ENCODE measurements at regions not wholly inside any gene's neighbourhood (a gene's known extent, or its start where the extent isn't known, plus 50 kb on each side); places are given as distances from the start of the nearest gene placed in this dataset.

GRCh38 chr4:129410115-129410514 lies 314.2 kb downstream of the C4orf33 start:
- BruUV-seq (replicated peaks), result no TSS peak
- intact Hi-C loops (cut with micrococcal nuclease; ENCODE audit: unreplicated experiment), result no loop called here
- TF ChIP-seq EZH2 (IDR thresholded peaks at IDR 0.05; ENCODE audit: borderline replicate concordance, low read depth, low read length, poor library complexity, severe bottlenecking) (no peak), CTCF (conservative IDR thresholded peaks at IDR 0.05; ENCODE audit: low read depth, low read length) (no peak)
- DNase-seq (ENCODE audit: low spot score), result no peak
- Histone ChIP-seq H3K9me3 (ENCODE audit: low read depth, low read length, poor library complexity, severe bottlenecking) (no peaks in the 10 kb centered on the region), H3K27me3 (replicated peaks; ENCODE audit: insufficient read depth, low read depth, low read length, poor library complexity) (no peaks in the 10 kb centered on the region), H3K4me1 (ENCODE audit: insufficient read depth, low read length, poor library complexity, severe bottlenecking) (no peaks in the 10 kb centered on the region), H3K4me3 (ENCODE audit: low read depth, low read length, poor library complexity, severe bottlenecking) (no peak overlapping the region), H3K27ac (ENCODE audit: low read depth, low read length, poor library complexity, severe bottlenecking) (no peak overlapping the region), H3K36me3 (ENCODE audit: insufficient read depth, low read length, poor library complexity, severe bottlenecking) (no peaks in the 10 kb centered on the region)
- ChIA-PET CTCF (no interaction called here), POLR2A (ENCODE audit: low non-redundant PET) (no interaction called here)

- BruUV-seq (replicated peaks), result no TSS peak
- ChIA-PET CTCF (no interaction called here), POLR2A (ENCODE audit: low non-redundant PET) (no interaction called here)
- Histone ChIP-seq H3K27me3 (replicated peaks; ENCODE audit: insufficient read depth, low read depth, low read length, poor library complexity) (no peaks in the 10 kb centered on the region), H3K4me3 (ENCODE audit: low read depth, low read length, poor library complexity, severe bottlenecking) (no peak overlapping the region), H3K4me1 (ENCODE audit: insufficient read depth, low read length, poor library complexity, severe bottlenecking) (no peaks in the 10 kb centered on the region), H3K9me3 (ENCODE audit: low read depth, low read length, poor library complexity, severe bottlenecking) (no peaks in the 10 kb centered on the region), H3K27ac (ENCODE audit: low read depth, low read length, poor library complexity, severe bottlenecking) (no peak overlapping the region), H3K36me3 (ENCODE audit: insufficient read depth, low read length, poor library complexity, severe bottlenecking) (no peaks in the 10 kb centered on the region)
- TF ChIP-seq CTCF (conservative IDR thresholded peaks at IDR 0.05; ENCODE audit: low read depth, low read length) (no peak), EZH2 (IDR thresholded peaks at IDR 0.05; ENCODE audit: borderline replicate concordance, low read depth, low read length, poor library complexity, severe bottlenecking) (no peak)
- intact Hi-C loops (cut with micrococcal nuclease; ENCODE audit: unreplicated experiment), result no loop called here
- no peak for DNase-seq (ENCODE audit: low spot score)
Observed at GRCh38 chr4:129415004-129415403, 319.1 kb downstream of the C4orf33 start.

GRCh38 chr4:129420637-129421036 lies 324.7 kb downstream of the C4orf33 start:
- no peak for DNase-seq (ENCODE audit: low spot score)
- intact Hi-C loops (cut with micrococcal nuclease; ENCODE audit: unreplicated experiment), result no loop called here
- Histone ChIP-seq H3K36me3 (ENCODE audit: insufficient read depth, low read length, poor library complexity, severe bottlenecking) (no peaks in the 10 kb centered on the region), H3K27ac (ENCODE audit: low read depth, low read length, poor library complexity, severe bottlenecking) (no peak overlapping the region), H3K4me1 (ENCODE audit: insufficient read depth, low read length, poor library complexity, severe bottlenecking) (no peaks in the 10 kb centered on the region), H3K4me3 (ENCODE audit: low read depth, low read length, poor library complexity, severe bottlenecking) (no peak overlapping the region), H3K27me3 (replicated peaks; ENCODE audit: insufficient read depth, low read depth, low read length, poor library complexity) (no peaks in the 10 kb centered on the region), H3K9me3 (ENCODE audit: low read depth, low read length, poor library complexity, severe bottlenecking) (no peaks in the 10 kb centered on the region)
- ChIA-PET CTCF (no interaction called here), POLR2A (ENCODE audit: low non-redundant PET) (no interaction called here)
- TF ChIP-seq CTCF (conservative IDR thresholded peaks at IDR 0.05; ENCODE audit: low read depth, low read length) (no peak), EZH2 (IDR thresholded peaks at IDR 0.05; ENCODE audit: borderline replicate concordance, low read depth, low read length, poor library complexity, severe bottlenecking) (no peak)
- BruUV-seq (replicated peaks), result no TSS peak

Data from A673 (cell line).